GM12865 (cell line): ENCODE measurements at regions not wholly inside any gene's neighbourhood (a gene's known extent, or its start where the extent isn't known, plus 50 kb on each side); places are given as distances from the start of the nearest gene placed in this dataset.
"Not testable (repeated sequence)": the region's sequence is repeated elsewhere in the genome, so short reads cannot be mapped to it uniquely, and the experiment has no call there.

Experiments used
- DNase-seq: peaks from one replicate; pipeline ENCODE4 v3.0.0; 2010; ENCODE audit warnings: low read depth
- H3K4me3 ChIP-seq: 2 replicates; pipeline ENCODE4 v1.5.1; 2011; ENCODE audit warnings: mild to moderate bottlenecking, low read depth, low read length, control low read depth
- CTCF ChIP-seq: IDR thresholded peaks from 2 replicates; pipeline ENCODE4 v1.5.1; 2011; ENCODE audit warnings: low read length, control low read depth, low read depth, inconsistent platforms; ENCODE audit not compliant: insufficient read depth; ENCODE audit errors: missing control alignments

GRCh38 chr4:122990891-122991290, 68.5 kb upstream of the NUDT6 start:
- no peak overlapping the region for H3K4me3 ChIP-seq
- no peak for DNase-seq
- TF ChIP-seq CTCF: no peak

DNA sequence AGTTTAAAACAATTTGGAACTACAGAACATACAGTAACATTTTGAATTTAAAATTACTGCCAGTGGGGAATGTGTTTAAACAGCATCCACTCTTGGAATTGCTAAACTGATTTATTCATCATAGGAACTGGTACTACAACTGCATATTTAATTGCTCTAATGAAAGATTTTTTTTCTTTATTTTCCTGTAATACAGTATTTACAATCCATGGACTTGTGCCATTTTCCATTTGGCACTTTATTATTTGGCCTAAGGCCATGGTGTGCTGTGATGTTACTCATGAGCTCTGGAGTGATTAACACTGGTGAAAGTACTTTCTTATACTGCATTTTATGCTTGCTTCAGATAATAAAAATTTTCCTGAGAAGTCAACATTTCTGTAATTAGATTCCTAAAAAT, 69.7 kb upstream of the NUDT6 start:
- H3K4me3 ChIP-seq: no peak overlapping the region
- no peak for TF ChIP-seq CTCF
- DNase-seq: no peak

- no peak for TF ChIP-seq CTCF
- no peak overlapping the region for H3K4me3 ChIP-seq
- no peak for DNase-seq
These were observed 70.2 kb upstream of the NUDT6 start for GRCh38 chr4:122992641-122993040.

GRCh38 chr4:122996350-122996749, 74.0 kb upstream of the NUDT6 start:
- TF ChIP-seq CTCF: no peak
- no peak overlapping the region for H3K4me3 ChIP-seq
- DNase-seq: no peak

- no peak for TF ChIP-seq CTCF
- H3K4me3 ChIP-seq: no peak overlapping the region
- no peak for DNase-seq
These were observed 75.2 kb upstream of the NUDT6 start for GRCh38 chr4:122997463-122998101.

GRCh38 chr4:123004079-123004478, 81.7 kb upstream of the NUDT6 start:
- not testable (repeated sequence) for DNase-seq, H3K4me3 ChIP-seq

DNA sequence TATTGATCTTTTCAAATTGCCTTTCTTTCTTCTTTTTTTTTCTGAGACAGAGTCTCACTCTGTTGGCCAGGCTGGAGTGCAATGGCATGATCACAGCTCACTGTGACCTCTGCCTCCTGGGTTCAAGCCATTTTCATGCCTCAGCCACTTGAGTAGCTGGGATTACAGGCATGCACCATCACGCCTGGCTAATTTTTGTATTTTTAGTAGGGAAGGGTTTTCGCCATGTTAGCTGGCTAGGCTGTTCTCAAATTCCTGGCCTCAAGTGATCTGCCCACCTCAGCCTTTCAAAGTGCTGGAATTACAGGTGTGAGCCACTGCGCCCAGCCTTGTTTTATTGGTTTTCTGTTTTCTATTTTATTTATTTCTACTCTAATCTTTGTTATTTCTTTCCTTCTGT, 82.7 kb upstream of the NUDT6 start:
- not testable (repeated sequence) for DNase-seq, H3K4me3 ChIP-seq

GRCh38 chr4:123007679-123008078, 85.3 kb upstream of the NUDT6 start:
- no peak for DNase-seq
- TF ChIP-seq CTCF: no peak
- no peak overlapping the region for H3K4me3 ChIP-seq

DNA sequence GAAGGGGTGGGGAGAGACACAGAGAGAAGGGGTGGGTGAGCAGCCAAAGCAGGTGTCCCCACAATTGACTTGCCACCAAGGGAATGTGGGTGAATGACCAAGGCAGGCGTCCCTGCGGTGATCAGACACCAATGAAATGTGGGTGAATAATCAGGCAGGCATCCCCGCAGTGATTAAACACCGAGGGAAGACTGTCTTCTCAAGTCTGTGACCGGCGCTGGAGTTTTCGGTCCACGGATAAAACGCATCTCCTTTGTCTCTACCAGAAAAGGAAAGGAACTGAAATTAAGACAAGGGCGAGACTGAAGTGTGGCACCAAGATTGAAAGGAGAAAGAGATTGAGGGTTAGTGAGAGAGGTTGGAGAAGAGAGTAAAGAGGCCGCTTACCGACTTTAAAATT, 90.0 kb upstream of the NUDT6 start:
- not testable (repeated sequence) for DNase-seq, H3K4me3 ChIP-seq
